ENCODE measurements at regions not wholly inside any gene's neighbourhood (a gene's known extent, or its start where the extent isn't known, plus 50 kb on each side); places are given as distances from the start of the nearest gene placed in this dataset.

DNA sequence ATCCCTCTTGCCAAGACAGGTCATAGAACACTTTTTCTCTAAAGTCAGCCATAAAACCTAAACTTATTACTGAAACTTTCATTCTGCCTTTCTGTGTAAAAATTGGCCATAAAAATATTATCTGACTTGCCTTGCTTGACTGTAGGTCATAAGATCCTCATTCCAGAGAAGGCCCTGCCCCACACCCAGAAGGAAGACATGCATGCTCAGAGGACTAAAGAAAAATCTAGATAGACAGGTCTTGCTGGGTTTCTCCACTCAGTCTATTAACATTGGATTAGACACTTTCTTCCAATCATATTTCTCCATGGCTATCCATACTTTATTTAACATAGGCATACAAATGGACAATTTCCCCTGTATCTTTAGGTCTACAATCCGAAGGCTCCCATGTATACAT lies 1066.5 kb downstream of the SLITRK1 start:
- intact Hi-C loops (cut with DNase I) = no loop called here
- DNase-seq (ENCODE audit: low spot score) = no peak

DNA sequence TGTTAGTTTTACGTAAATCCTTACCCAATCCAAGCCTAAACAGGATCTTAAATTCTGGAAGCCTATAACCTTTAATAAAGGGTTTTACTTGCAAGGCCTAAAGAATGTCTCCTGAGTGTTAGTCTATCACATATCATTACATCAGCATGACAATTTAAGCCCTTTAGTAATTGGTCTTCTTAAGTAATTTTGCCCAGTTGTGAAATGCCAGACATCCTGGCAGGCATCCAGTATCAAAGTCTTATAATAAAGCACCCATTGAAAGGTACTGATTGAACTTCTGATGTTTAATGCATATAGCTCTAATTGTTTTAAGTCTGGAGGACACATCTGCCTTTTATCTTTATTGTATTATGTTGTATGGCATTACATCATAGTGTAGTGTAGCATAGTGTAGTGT lies 1078.9 kb downstream of the SLITRK1 start:
- intact Hi-C loops (cut with DNase I) = no loop called here

DNA sequence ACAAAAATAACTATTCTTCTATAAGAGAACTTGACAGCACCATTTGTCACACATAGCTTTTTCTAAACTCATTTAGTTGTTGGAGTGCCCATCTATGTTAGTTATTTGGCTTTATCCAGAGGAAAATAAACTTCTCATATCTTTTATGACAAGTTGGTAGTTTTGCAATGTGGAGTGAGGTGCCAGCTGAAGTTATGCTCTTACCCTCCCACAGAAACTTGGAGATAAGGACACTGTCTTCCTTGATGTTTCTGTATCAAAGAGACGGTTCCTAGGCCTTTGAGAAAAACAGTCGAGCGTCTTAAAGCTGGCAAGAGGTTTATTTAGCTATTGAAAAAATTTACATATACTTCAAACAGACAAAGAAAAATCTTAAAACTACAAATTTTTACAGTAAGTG lies 1079.7 kb downstream of the SLITRK1 start:
- no peak for DNase-seq (ENCODE audit: low spot score)
- intact Hi-C loops (cut with DNase I) = no loop called here

More for the DNA sequence above, 1078.9 kb downstream of the SLITRK1 start:
- no peak for DNase-seq (ENCODE audit: low spot score)

DNA sequence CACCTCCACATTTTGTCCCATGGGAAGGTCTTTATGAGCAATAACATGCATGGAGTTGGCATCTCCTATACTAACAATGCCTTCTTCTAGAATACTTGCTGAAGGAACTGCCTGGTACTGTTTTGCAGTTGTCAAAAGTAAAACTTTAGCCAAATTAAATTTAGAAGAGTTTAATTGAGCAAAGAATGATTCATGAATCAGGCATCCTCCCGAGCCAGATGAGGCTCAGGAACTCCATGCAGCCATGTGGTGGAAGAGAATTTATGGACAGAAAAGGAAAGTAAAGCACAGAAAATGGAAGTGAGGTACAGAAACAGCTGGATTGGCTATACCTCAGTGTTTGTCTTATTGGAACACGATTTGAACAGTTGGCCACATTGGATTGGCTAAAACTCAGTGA lies 1081.9 kb downstream of the SLITRK1 start:
- DNase-seq (ENCODE audit: low spot score) = no peak
- intact Hi-C loops (cut with DNase I) = no loop called here

DNA sequence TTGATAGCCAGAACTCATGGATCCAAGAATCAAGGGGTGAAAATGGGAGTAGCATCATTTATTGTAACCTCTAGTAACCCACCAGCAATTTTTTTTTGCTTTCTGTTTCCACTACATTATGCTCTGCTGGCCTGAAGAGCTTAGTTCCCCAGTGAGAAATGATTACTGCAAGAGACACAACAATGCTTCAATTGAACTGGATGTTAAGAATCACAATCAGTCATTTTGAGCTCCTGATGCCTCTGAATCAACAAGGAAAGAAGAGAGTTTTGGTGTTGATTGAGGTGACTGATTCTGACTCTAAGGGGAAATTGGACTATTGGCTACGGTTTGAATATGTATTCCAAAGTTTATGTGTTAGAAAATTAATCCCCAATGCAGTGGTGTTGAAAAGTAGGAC lies 1084.4 kb downstream of the SLITRK1 start:
- intact Hi-C loops (cut with DNase I) = no loop called here
- no peak for DNase-seq (ENCODE audit: low spot score)

DNA sequence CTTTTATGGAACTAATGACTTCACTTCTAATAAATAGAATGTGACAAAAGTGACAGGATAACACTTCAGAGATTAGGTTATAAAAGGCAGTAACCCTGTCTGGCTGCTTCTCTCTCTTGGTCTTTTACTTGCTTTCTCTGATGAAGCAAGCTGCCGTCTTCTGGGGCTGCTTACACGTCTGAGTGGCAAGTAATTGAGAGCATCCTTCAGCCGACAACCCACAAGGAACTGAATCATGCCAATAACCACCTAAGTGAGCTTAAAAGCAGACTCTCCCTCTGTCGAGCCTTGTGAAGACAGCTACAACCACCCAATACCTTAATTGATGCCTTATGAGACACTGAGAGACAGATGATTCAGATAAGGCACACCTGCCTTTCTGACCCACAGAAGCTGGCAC lies 1091.2 kb downstream of the SLITRK1 start:
- DNase-seq (ENCODE audit: low spot score) = no peak
- intact Hi-C loops (cut with DNase I) = no loop called here

DNA sequence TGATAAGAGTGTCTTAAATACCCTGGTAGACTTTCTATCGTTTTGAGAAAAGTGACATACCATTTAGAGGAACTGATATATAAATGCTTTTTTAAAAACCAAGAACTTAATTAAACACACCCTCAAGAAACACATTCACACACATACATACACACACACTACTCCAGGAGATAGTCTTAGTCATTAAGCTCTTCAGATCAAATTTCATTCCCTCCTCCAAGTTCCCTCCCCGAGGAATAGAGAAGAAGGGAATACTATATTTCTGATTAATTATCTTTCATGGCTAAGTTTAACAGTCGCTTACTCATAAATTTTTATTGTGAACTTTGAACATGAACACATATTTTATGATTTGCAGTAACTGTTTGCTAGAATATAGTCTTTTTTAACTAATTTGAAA lies 1109.5 kb downstream of the SLITRK1 start:
- intact Hi-C loops (cut with DNase I) = no loop called here
- no peak for DNase-seq (ENCODE audit: low spot score)

DNA sequence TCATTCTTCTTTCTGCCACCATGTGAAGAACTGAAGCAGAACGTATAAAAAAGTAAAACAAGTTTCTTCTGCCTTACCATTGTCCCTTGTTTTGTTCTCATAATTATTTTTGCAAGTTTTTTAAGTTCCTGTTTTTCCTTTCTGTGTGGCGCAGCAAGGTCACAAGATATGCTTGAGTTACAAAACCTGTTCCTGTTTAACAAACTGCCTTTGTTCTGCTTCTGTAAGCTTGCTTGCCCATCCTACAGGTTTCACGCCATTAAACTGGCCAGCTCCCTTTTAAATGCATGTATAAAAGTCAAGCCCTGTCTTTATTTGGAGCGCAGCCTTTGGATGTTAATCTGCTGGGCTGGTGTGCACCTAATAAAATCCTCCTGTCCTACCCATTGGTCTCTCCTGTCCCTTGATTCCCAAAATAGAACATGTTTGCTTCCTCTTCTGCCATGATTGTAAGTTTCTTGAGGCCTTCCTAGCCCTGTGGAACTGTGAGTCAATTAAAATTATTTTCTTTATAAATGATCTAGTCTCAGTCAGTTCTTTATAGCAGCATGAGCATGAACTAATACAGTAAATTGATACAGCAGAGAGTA lies 1115.4 kb downstream of the SLITRK1 start:
- intact Hi-C loops (cut with DNase I) = no loop called here
- DNase-seq (ENCODE audit: low spot score) = no peak

DNA sequence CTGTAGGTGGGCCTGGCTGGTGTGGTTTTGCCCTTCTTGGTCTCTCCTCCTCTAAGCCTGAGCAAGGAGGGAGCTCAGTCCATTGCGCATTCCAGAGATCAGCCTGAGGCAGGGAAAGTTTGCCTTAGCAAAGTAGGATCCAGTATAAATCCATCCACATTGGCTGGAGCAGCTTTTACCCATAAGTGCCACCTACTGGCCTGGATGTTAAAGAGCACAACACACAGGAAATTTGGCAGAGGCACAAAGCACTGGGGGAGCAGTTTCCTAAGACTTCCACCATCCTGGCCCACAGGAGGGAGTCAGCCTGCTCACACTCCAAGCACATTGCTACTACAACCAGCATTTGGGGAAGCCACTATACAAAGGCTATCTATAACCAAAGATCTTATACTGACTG lies 1124.2 kb downstream of the SLITRK1 start:
- DNase-seq (ENCODE audit: low spot score) = no peak
- intact Hi-C loops (cut with DNase I) = loop anchor here in 1 of 2 donors (10.0 kb wide), 1 partner anchor 977 kb away; no protein-coding TSS in a partner anchor

DNA sequence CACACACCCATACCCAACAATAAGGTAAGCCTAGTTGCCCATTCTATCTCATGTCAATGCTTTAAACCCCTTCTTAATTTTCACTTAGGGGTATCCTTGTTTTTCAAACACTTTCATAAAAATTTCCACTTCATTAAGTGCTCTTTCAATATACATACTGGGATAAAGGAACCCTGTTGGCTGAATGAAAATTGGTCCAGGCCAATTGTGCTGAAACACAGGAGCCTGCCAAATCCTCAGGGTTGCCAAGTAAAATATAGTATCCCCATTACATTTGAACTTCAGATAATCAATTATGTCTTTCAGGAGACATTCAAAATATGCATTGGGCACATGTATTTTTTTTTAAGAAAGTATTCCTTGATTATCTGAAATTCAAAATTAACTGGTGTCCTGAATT lies 1131.1 kb downstream of the SLITRK1 start:
- intact Hi-C loops (cut with DNase I) = loop anchor here in 1 of 2 donors (10.0 kb wide), 1 partner anchor 984 kb away; no protein-coding TSS in a partner anchor
- DNase-seq (ENCODE audit: low spot score) = no peak

DNA sequence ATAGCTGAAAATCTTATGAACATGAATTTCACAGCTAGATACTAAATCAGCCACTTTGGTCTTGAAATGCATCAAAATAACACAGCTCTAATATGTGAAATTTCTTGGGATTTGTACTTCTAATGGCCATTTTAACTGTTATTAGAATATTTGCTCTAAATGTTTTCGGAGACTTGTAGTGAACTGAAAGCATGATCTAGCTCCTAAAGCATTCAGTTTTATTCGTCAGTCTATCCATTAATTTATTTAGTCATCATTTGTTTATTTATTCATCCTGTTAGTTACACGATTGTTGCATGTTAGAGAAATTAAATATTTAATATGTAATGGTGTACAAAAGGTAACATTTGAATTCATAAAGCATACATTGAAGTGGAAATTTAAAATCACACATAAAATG lies 1132.7 kb downstream of the SLITRK1 start:
- intact Hi-C loops (cut with DNase I) = loop anchor here in 1 of 2 donors (1.0 kb wide), 1 partner anchor 21 kb away; no protein-coding TSS in a partner anchor
- no peak for DNase-seq (ENCODE audit: low spot score)

DNA sequence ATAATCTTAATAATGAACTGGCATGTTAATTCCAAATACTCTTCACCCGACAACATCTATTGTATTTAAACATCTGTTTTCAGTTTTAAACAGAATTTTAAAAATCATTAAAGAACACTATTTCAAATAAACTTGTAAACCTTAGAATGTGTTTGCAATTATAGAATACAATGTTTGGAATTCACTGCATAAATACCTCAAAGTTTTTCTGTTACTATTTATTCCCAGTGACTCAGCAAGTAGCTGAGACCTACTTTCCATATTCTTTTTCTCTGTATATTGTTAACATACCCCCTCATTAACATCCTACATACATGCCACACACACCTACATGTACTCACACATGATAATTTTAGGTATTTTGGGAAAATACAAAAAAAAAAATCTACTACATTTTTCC lies 1134.3 kb downstream of the SLITRK1 start:
- intact Hi-C loops (cut with DNase I) = no loop called here

DNA sequence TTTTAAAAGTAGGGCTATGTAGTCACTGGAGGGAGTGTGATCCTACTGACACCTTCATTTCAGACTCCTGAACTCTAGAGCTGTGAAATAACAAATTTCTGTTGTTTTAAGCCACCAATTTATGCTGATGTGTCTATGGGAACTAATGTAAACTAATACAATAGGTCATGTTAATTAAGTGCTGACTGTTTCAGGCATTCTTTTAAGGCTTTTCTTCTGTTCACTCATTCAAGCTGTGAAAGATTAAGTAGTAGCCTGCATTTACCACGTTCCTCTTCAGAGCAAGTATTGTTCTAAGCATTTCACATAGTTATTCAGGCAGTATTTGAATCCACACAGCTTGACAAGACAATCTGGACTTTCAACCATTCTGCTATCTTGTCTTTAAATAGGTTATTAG lies 1135.0 kb downstream of the SLITRK1 start:
- DNase-seq (ENCODE audit: low spot score) = no peak
- intact Hi-C loops (cut with DNase I) = no loop called here

More for the DNA sequence above, 1134.3 kb downstream of the SLITRK1 start:
- DNase-seq (ENCODE audit: low spot score) = no peak

DNA sequence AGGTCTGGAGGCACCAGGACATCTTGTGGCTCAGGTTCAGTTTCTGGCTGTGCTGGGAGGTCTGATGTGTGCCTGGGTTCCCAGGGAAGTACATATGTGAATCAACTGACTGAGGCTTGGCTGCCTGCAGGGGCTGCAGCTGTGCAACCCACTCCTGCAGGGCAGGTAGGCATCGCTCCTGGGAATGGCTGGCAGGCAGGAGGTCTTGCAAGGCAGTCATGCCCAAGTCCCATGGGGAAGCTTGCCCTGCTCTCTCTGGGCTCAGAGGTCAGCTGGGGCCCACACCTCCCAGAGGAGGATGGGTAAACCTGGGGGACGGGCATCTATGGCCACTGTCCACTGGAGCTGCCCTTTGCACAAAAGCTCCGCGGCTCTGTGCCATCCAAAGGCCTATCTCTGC lies 1141.8 kb downstream of the SLITRK1 start:
- intact Hi-C loops (cut with DNase I) = no loop called here
- DNase-seq (ENCODE audit: low spot score) = peak; percentile 57

DNA sequence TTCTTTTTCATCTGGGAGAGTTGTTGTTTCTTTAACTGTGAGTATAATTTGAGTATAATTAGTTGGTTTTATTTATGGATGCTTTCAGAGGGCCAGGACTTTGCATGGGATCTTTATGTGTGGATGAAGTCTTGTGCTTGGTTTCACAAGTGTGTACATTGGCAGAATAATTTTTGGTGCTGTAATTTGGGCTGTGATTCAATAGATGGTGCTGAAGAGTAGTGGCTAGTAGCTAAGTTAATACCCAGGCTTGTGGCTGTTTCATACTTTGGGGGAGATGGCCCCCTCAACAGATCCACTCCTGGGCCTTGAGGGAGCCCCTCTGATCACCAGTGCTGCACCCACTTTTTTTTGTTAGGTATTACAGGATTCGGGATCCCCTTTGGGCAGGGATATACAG lies 1142.4 kb downstream of the SLITRK1 start:
- DNase-seq (ENCODE audit: low spot score) = no peak

DNA sequence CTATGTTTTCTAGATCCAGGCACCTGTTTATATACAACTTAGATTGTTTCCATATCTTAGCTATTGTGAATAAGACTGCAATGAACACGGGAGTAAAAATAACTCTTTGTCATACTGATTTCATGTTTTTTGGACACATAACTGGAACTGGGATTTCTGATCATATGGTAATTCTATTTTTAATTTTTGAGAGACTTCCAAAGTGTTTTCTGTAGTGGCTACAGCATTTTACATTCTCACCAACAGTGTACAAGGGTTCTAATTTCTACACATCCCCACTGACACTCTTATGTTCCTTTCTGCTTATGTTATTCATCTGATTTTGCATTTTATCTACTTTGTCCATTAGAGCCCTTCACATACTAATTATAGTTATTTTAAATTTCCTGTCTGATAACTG lies 1152.9 kb downstream of the SLITRK1 start:
- intact Hi-C loops (cut with DNase I) = no loop called here
- DNase-seq (ENCODE audit: low spot score) = no peak

More for the DNA sequence above, 1142.4 kb downstream of the SLITRK1 start:
- intact Hi-C loops (cut with DNase I) = no loop called here

DNA sequence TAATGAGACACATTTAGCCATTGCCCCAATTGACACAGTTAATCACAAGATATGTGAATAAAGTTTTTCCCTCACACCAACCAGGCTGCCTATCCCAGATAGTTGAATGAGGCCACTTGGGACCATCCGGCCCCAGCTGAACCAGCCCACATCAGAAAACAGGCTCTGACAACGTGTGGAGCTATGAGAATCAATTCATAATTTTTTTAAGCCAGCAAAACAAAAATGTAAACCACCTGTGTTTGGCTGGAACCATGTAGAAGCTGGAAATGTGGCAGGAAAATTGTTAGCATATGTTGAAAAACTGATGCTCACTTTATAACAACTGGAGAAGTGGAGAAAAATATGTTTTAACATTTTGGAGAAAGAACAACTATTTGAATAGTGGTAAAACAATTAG lies 1161.3 kb downstream of the SLITRK1 start:
- intact Hi-C loops (cut with DNase I) = no loop called here
- no peak for DNase-seq (ENCODE audit: low spot score)

DNA sequence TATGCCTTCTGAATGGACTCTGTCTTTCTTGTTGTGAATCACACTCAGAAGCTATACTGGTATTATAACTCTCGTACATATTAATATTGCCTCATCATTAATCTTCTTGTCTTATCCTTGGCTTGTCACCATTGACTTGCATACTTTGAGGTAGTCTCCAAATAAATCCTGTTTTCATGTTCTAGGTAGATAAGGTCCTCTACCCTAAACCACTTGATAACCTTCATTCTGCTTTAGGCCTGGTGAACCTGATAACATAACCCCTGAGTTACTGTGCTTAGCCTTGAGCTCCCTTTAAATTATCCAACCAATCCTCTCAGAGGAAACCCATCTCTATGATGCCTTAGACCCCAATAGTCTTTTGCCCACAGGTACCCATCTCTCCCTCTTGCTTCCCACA lies 1162.3 kb downstream of the SLITRK1 start:
- DNase-seq (ENCODE audit: low spot score) = no peak
- intact Hi-C loops (cut with DNase I) = no loop called here

DNA sequence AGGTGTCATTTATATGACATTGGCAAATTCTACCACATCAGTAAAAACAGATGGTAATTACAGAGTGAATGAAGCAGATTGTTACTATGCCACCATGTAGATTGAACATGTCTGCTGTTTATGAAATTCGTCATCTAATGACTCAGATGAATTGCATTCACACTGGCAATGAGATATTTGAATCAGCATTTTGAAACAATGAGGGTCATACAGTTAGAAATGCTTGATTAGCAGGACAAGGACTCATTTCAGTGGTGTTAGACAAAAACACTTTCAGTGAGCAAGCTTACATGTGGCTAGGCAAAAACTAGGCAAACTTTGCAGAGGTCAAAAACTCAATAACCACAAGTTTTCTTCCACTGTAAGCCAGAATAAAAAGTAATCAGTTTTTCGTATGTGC lies 1165.0 kb downstream of the SLITRK1 start:
- intact Hi-C loops (cut with DNase I) = no loop called here

DNA sequence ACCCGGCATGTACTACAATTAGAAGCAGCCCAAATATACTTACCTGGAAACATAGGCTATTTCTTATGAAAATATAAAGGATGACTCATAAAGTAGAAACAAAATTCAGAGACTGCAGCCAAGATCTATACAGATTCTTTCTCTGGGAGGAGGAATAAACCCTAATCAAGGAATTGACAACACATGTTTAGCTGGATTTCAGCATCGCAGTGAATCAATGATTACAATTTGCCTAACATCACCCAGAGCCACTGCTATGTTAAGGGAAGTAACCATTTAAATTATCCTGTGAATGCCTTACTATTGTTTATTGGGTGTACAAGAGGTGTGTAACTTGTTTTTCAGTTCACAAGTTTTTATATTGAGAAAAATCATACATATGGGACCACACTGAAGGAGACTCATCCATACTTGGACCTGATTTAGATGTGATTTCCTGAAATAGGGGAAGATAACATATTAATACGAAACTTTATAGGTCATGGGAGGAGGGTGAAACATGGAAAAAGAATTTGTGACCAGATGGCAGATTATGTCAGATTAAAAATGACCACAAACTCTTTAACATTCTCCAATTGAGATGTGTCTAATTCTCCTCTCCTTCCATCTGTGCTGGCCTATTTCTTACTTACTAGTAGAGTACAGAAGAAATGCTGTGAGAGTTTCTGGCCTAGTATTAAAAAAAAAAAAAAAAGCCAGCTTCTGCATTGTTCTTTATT lies 1168.4 kb downstream of the SLITRK1 start:
- DNase-seq (ENCODE audit: low spot score) = no peak
- intact Hi-C loops (cut with DNase I) = no loop called here

More for the DNA sequence above, 1165.0 kb downstream of the SLITRK1 start:
- DNase-seq (ENCODE audit: low spot score) = no peak

DNA sequence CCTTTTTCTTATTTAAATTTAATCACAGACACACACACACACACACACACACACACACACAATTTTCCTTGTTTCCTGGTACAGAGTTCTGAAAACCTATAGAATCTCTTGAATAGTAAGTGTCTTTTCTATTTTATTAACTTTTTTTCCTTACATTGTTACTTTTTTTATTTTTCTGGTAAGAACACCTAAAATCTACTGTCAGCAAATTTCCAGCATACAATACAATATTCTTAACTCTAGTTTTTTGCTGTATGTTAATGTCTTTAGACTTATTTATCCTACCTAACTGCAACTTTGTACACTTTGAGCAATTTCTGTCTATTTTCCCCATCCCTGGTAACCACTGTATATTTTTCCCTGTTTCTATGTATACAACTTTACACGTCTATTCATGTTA lies 1179.8 kb downstream of the SLITRK1 start:
- intact Hi-C loops (cut with DNase I) = no loop called here
- no peak for DNase-seq (ENCODE audit: low spot score)
